DMS 273 (cell line): ENCODE measurements at regions not wholly inside any gene's neighbourhood (a gene's known extent, or its start where the extent isn't known, plus 50 kb on each side); places are given as distances from the start of the nearest gene placed in this dataset.

Experiments used
- DNase-seq: peaks from one replicate; lab custom pipeline; 2025; ENCODE audit not compliant: unreplicated experiment; lab: John Stamatoyannopoulos, UW

DNA sequence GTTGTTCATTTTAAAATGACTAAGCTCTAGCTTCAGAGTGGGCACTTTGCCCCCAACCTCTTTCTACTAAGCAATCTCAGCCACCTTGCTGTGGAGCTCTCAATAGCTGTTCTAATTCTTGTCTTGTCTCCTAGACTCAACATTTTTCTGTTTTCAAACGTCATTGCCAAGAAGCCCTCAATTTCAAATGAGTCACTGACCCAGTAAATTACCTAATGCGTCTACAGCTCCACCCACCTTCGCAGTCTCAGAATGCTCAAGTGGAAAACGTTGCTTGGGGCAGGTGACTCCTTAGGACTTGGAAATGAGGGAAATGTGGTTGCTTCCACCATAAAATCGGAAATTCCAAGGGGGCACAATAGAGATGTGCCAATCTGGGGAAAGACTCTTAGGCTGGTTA, 59.0 kb downstream of the ING2 start:
- no peak for DNase-seq

DNA sequence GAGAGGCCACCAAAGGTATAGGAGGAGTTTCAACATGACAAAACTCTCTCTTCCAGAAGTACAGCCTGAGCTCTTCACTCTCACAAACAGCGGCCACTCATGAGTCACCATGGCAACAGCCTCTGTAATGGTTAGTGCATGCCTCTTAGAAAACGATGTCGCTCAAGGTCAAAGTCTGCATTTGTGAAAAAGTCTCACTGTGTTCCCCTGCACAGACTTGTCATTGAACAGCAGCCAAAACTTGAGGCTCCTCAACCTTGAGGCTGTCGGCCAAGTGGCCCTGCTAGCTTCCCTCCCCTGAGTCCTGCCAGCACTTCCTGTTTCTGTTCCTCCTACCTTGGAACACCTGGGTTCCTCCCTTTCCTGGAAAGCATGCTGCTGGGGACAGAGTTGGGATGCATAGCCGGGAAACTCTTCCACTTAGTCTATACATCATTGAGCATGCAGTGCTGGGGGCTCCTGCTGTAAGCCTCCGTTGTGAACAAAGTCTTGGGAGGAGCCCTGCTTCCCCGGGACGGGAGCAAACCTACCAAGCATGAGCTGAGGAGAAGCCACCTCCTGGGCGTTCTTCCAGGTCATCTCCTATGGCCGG, 66.6 kb downstream of the ING2 start:
- DNase-seq, result peak; percentile 71

DNA sequence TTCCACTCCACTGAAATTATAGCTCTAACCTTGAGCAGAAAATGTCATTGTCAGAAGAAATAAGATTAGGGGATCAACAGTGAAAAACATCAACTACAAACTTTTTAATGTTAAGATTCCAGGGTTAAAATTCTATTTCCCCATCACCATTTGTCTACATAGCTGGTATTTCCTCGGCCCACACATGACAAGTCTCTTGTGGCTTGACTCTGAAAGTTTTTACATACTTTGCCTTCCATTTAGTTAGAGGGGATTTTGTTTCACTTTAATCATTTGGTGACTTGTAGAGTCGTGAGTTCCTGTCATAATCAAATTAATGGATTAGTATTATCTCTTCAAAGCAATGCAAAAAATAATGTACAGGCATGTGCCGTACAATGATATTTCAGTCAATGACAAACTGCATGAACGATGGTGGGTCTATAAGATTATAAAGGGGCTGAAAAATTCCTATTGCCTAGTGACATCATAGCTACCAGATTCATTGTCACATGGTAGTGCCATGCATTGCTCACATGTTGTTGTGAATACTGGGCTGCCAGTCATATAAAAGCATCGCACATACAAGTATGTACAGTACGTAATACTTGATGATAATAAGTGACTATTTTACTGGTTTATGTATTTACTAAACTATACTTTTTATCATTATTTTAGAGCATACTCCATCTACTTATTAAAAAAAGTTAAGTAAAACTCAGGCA, 72.0 kb downstream of the ING2 start:
- no peak for DNase-seq

DNA sequence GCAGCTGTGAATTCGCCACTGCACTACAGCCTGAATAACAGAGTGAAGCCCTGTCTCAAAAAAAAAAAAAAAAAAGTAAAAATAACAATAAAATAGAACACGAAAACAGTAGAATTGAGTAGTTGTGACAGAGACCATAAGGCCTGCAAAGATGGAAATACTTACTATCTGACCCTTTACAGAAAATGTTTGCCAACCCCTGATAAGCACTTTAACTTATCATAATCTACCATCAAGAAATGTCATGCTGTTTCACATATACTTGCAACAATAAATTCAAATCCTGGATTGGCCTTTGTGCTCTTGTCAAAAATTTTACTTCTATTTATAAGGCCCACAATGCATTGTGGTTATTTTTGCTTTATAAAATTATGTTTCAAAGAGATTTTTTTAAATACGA, 75.5 kb downstream of the ING2 start:
- DNase-seq, result no peak

DNA sequence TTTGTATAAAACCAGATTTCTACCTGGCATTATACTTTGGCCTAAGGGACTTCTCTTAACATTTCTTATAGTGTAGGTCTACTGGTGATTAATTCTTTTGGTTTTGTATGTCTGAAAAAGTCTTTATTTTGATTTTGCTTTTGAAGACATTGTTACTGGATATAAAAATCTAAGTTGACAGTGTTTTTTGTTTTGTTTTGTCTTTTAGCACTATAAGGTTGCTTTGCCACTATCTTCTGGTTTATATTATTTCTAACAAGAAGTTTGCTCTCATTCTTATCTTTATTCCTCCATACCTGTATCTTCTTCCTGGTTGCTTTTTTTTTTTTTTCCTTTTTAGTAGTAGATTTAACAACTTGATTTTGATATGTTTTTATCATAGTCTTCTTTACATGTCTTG, 76.0 kb downstream of the ING2 start:
- DNase-seq, result no peak

DNA sequence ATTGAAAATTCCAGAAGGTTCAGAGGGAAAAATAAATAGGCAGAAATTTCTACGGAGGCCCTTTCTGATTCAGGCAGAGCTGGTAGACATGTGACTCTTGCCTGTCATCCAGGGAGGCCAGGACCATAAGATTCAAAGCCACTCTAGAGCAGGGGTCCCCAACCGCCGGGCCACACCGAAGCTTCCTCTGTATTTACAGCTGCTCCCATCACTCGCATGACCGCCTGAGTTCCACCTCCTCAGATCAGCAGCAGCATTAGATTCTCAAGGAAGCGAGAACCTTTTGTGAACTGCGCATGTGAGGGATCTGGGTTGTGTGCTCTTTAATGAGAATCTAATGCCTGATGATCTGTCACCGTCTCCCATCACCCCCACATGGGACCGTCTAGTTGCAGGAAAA, 72.2 kb downstream of the RWDD4 start:
- no peak for DNase-seq

DNA sequence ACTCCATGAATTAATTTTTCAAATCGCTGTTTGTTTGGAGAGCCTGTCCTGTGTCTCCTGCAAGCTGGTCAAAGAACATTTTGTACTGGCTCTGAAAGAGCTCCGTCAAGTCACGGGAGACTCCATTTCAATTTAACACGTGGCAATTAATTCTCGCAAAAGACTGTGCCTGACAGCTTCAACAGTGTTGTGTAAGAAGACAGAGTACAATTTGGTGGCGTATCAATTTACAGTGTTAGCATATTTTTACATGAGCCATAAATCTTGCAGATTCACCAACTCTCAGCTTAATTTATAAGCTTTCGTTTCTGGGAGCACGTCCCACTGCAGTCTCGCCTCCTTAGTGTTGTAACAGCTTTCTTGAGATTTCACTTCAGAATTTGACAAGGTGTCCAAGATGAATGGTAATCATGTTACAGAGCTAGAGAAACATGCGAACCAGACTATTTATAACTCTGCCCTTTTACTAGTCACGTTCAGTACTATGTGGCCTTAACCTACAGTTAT, 70.8 kb downstream of the RWDD4 start:
- DNase-seq, result peak; percentile 70

DNA sequence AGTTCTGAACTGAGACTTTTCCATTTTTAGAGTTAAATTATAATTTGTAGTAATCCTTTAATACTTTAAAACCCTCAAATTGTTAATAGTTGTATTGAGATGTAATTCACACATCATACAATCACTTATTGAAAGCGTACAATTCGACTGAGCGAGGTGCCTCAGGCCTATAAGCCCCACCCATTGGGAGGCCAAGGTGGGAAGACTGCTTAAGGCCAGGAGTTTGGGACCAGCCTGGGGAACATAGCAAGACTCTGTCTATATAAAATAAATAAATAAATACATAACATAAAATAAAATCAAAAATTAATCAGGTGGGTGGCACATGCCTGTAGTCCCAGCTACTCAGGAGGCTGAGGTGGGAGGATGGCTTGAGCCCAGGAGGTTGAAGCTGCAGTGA, 70.3 kb downstream of the RWDD4 start:
- DNase-seq, result no peak

DNA sequence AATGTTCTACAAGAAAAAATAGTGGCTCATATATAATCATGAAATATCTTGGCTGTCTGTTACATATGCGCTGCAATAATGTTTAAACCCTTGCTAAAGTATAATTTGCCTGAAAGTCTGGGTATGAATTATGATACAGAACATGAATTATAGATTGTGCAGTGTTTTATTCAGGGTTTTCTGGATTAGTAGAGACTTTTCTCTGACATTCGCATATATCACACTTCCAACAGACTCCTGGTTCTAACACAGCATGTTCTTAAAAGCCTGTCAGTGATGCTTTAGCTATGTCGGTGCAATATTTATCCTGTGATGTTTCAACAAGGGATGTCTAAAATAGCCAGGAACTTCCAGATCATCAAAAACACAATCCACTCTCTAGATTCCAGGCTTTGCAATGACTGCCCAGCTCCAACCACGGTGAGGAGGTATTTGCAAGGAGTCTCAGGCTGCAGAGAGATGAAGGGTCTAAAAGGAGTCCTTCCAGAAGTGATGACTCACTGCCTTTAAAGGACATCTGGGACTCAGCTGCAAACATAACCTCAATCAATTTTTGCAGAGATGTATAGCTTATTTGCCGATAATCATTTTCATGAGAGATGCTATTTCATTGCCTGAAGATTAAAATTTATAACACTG, 69.4 kb downstream of the RWDD4 start:
- DNase-seq, result no peak
